ACC112 (cell line): ENCODE measurements at regions not wholly inside any gene's neighbourhood (a gene's known extent, or its start where the extent isn't known, plus 50 kb on each side); places are given as distances from the start of the nearest gene placed in this dataset.

Experiments
- H2AFZ ChIP-seq: fragments of 200-600 bp; sonication (generic); one replicate; pipeline ENCODE4 v1.6.0; 2017; ENCODE audit warnings: antibody characterized with exemption, low read length; ENCODE audit not compliant: unreplicated experiment
- H3K27ac ChIP-seq: fragments of 200-600 bp; sonication (generic); 2 replicates; pipeline ENCODE4 v1.5.1; 2014; ENCODE audit warnings: low read depth, mild to moderate bottlenecking, antibody characterized with exemption, low read length, moderate library complexity
- H3K27me3 ChIP-seq: fragments of 200-600 bp; sonication (generic); 2 replicates; pipeline ENCODE4 v1.6.1; 2014; ENCODE audit warnings: mild to moderate bottlenecking, antibody characterized with exemption, low read length, moderate library complexity, mixed read lengths; ENCODE audit not compliant: insufficient read depth
- H3K36me3 ChIP-seq: fragments of 200-600 bp; sonication (generic); 2 replicates; pipeline ENCODE4 v1.6.1; 2016; ENCODE audit warnings: mild to moderate bottlenecking, antibody characterized with exemption, low read length, moderate library complexity, mixed read lengths; ENCODE audit not compliant: insufficient read depth
- H3K4me1 ChIP-seq: fragments of 200-600 bp; sonication (generic); one replicate; pipeline ENCODE4 v1.6.1; 2016; ENCODE audit warnings: low read length, mixed read lengths; ENCODE audit not compliant: insufficient read depth, unreplicated experiment, control insufficient read depth
- H3K4me3 ChIP-seq: fragments of 200-600 bp; sonication (generic); 2 replicates; pipeline ENCODE4 v1.5.1; 2014; ENCODE audit warnings: mild to moderate bottlenecking, low read depth, low read length
- H3K79me2 ChIP-seq: fragments of 200-600 bp; sonication (generic); one replicate; pipeline ENCODE4 v1.6.0; 2016; ENCODE audit warnings: low read length; ENCODE audit not compliant: control insufficient read depth, unreplicated experiment, insufficient read depth

DNA sequence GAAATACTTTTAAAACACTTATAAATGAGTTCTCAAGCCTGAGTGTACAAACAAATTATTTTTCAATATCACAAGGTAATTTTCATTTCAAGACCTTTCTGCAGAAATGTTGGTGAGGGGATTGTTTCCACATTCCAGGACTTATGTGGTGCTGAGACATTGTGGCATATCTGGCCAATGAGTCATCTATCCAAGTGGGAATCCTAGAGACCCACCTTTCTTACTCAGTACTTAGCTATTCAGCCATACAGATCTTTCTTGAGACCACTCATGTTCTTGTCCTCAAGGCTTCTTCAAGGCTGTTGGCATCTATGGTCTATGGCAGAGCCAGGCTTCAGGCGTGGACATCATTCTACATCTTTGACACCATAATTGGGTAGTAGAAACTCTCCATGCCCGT is 225.4 kb downstream of the DKK1 start:
- H3K27ac ChIP-seq, result peak overlapping the region; percentile 57
- H2AFZ ChIP-seq, result peak overlapping the region; percentile 26

DNA sequence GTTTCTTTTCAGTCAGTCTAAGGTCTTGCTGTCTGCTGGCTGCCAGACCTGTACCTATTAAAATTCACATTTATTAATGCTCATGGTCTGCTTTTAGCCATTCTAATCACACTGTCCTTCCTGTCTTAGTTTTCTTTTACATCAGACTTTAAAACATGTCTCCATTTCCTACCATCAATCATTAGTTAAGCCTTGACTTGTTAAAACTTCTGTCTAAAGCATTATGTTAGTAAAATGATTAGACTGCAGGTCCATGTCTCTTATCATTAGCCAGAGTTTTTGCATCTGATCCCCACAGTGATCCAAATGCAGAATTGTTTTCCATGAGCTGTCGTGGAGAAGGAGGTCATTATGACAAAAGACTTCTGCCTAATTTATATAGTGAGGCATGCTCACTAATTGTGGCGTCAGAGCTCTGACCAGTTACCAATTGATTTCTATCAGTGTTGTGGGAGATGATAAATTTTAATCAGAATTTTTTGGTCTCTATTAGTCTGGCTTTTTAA is 226.5 kb downstream of the DKK1 start:
- Histone ChIP-seq H3K27ac (peak overlapping the region; percentile 57), H2AFZ (peak overlapping the region; percentile 58), H3K4me1 (peaks cover 48% of the 10 kb centered on the region), H3K27me3 (no peaks in the 10 kb centered on the region), H3K79me2 (no peaks in the 10 kb centered on the region), H3K4me3 (0 out of 2 replicates have a peak overlapping the region, but pooled peaks have one; percentile 7), H3K36me3 (no peaks in the 10 kb centered on the region)

More for the DNA sequence above, 225.4 kb downstream of the DKK1 start:
- no peaks in the 10 kb centered on the region for H3K36me3 ChIP-seq
- peaks cover 51% of the 10 kb centered on the region for H3K4me1 ChIP-seq
- peak overlapping the region; percentile 46; the same call in 1 of the 2 replicates for H3K4me3 ChIP-seq
- no peaks in the 10 kb centered on the region for H3K79me2 ChIP-seq
- H3K27me3 ChIP-seq, result no peaks in the 10 kb centered on the region

DNA sequence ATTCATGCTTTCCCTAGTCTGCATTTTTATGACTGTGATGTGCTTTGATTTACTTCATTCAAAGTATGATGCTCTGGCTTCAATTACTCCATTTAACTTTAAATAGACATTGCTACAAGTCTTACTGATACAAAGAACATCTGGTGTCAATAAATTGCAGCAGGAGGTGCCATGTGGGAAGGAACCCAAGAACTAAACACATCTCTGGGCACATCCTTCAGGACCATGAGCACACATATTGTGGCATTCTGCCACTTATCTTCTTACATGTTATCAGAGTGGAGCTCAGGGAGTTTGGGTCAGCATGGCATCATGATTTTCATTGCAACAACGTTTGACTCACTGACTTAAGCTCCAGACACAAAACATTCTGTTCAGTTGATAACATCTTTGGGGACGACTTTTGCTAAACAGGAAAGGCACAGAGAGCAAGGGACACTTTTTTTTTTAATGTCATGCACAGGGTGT is 227.0 kb downstream of the DKK1 start:
- H3K4me1 ChIP-seq, result peaks cover 47% of the 10 kb centered on the region
- no peaks in the 10 kb centered on the region for H3K27me3 ChIP-seq
- H3K79me2 ChIP-seq, result no peaks in the 10 kb centered on the region
- H3K4me3 ChIP-seq, result no peak overlapping the region; the same call in 1 of the 2 replicates
- no peaks in the 10 kb centered on the region for H3K36me3 ChIP-seq
- no peak overlapping the region for H2AFZ ChIP-seq
- peak overlapping the region; percentile 57 for H3K27ac ChIP-seq

DNA sequence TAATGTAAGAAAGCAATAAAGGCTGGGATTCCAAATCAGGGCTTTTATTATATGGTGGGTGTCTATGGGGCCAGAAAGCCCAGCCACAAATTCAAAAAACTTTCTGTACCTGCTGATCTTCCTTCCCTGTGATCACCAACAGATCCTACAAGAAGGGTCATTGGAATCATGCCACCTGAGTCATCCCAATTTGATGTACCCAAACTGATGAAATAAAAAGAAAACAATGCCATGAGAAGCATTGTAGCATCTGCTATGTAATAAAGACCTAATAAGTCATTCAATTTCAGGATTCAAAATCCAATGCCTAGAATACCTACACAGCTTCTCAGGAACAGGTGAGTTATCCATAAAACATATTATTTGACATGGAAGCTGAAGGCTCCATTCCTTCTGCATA is 228.8 kb downstream of the DKK1 start:
- no peaks in the 10 kb centered on the region for H3K27me3 ChIP-seq
- H3K36me3 ChIP-seq, result no peaks in the 10 kb centered on the region
- H2AFZ ChIP-seq, result no peak overlapping the region
- H3K4me1 ChIP-seq, result peaks cover 47% of the 10 kb centered on the region
- peak overlapping the region; percentile 57 for H3K27ac ChIP-seq
- no peak overlapping the region for H3K4me3 ChIP-seq
- no peaks in the 10 kb centered on the region for H3K79me2 ChIP-seq

DNA sequence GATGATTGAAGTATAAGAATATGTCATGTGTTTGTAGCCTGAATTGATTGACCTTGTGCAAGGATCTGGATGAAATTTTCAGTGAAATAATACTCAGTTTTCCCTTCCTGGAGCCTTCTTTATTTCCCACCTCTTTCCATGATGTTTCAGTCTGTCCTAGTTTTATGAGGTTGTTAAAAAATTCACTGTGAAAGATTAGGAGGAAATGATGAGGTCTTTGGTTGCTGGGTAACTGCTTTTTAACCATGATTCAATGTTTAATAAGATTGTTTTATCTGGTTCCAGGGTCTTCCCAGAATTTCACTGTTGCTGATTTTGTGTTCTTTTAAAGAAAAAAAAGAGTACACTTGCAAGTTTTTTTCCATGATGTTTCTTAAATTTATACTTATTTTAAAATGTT is 221.5 kb downstream of the MBL2 start:
- Histone ChIP-seq H3K27me3 (no peaks in the 10 kb centered on the region), H3K79me2 (no peaks in the 10 kb centered on the region), H3K27ac (no peak overlapping the region), H3K4me1 (no peaks in the 10 kb centered on the region), H2AFZ (no peak overlapping the region), H3K36me3 (no peaks in the 10 kb centered on the region), H3K4me3 (no peak overlapping the region)

DNA sequence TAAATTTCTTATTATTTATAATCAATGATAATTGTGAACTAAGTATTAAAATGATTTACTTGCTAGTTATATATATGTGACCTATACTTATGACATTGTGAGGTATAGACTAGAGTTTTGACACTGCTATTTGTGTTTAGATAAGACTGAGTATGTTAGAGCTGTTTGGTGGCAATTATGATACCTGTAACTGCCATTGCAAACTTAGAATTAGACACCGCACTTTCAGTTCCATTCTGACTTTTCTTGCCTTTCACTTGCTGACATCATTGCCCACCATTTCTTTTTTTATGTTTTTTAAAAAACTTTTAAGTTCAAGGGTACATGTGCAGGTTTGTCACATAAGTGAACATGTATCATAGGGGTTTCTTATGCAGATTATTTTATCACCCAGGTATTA is 214.5 kb downstream of the MBL2 start:
- H2AFZ ChIP-seq, result no peak overlapping the region
- no peaks in the 10 kb centered on the region for H3K4me1 ChIP-seq
- no peaks in the 10 kb centered on the region for H3K36me3 ChIP-seq
- H3K27me3 ChIP-seq, result no peaks in the 10 kb centered on the region
- no peak overlapping the region for H3K4me3 ChIP-seq
- H3K27ac ChIP-seq, result no peak overlapping the region
- H3K79me2 ChIP-seq, result no peaks in the 10 kb centered on the region

DNA sequence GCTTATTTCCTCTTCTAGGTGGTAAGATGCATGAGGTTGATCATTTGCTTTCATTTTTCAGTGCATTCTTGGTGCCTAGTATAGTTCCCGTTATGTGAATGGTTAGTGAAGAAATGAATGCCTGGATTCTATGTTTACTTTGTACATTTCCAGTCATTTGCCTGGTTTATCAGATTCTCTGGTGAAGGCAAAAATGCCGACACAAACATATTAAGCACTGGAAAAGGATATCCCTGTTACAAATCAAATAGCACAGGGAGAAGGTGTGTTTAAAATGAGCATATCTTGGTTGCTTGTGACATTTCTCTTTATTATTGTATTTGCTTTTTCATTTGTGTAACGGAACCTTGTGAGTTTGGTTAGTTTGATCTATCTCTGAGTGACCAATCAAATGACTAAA is 211.3 kb downstream of the MBL2 start:
- Histone ChIP-seq H3K4me1 (peaks cover 22% of the 10 kb centered on the region), H2AFZ (no peak overlapping the region), H3K27ac (no peak overlapping the region), H3K27me3 (no peaks in the 10 kb centered on the region), H3K36me3 (no peaks in the 10 kb centered on the region), H3K79me2 (no peaks in the 10 kb centered on the region), H3K4me3 (no peak overlapping the region)

DNA sequence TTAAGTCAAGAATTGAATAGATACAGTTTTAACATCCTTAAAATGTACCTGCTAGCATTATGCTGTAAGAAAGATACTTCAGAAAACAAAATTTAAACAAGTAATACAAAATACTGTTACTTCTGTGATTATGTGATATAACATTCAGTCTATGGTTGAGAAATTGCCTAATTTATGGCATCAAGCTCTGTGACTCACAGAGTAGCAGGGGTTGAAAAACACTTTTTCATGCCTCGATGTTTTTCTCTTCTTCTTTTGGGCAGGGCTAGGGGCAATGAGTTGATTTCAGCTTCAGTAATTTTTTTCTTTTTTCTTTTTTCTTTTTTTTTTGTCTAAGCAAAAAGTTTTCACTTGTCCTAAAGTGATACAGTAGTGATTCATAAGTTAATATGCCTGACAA is 209.2 kb downstream of the MBL2 start:
- no peaks in the 10 kb centered on the region for H3K79me2 ChIP-seq
- H3K27ac ChIP-seq, result peak overlapping the region; percentile 22; the same call in 1 of the 2 replicates
- peaks cover 32% of the 10 kb centered on the region for H3K4me1 ChIP-seq
- no peak overlapping the region for H2AFZ ChIP-seq
- H3K36me3 ChIP-seq, result no peaks in the 10 kb centered on the region
- no peak overlapping the region for H3K4me3 ChIP-seq
- no peaks in the 10 kb centered on the region for H3K27me3 ChIP-seq

DNA sequence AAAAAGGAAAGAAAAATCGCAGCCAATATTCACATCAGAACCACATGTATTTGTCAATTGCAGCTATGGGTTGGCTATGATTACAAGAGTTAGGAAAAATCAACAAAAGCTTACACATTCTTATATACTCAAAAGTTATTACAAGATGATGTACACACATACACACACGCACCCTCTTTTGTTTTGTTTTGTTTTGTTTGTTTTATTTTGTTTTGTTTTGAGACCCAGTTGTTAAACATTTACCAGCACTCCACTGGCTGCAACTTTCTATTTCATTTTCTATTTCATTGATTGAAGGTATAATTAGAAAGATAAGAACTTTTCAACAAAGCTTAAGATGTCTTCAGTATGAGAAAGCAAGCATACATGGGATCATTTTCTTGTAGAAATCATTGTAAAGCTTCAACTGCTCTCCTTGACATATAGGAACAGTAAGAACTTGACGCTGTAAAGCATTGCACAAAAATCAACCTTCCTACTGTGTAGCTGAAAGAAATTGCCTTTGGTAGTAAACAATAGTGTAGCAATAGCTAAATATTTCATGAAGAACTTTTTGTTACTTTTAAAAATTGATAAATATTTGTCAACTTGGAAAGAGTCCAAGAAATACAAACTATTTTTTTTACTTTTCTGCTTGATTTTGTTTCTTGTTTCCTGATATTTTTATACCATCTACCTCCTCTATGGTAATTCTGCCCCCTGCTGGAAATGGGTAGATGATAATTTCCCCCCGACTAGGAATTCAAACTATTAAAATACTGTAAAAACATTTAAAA is 205.9 kb downstream of the MBL2 start:
- Histone ChIP-seq H3K4me3 (peak overlapping the region; percentile 49), H3K79me2 (no peaks in the 10 kb centered on the region), H3K4me1 (peaks cover 48% of the 10 kb centered on the region), H2AFZ (peak overlapping the region; percentile 77), H3K36me3 (no peaks in the 10 kb centered on the region), H3K27ac (peak overlapping the region; percentile 52), H3K27me3 (no peaks in the 10 kb centered on the region)

DNA sequence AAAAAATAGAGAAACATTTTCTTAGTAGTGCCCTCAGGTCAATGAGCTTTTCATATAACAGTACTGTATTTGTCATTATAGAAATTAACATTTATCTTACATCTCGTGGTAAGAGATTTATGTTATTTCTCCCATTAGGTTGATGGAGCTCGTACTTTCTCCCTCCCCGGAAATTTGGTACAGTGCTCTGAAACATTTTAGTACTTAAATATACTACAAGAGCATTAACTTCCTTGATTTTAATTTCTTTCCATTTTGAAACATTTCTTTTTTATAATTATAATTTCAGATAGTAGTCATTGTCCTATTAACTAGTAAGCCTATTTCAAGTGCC is 205.4 kb downstream of the MBL2 start:
- no peaks in the 10 kb centered on the region for H3K36me3 ChIP-seq
- H3K79me2 ChIP-seq, result no peaks in the 10 kb centered on the region
- H3K4me3 ChIP-seq, result no peak overlapping the region
- peaks cover 48% of the 10 kb centered on the region for H3K4me1 ChIP-seq
- no peaks in the 10 kb centered on the region for H3K27me3 ChIP-seq
- no peak overlapping the region for H3K27ac ChIP-seq
- H2AFZ ChIP-seq, result no peak overlapping the region

DNA sequence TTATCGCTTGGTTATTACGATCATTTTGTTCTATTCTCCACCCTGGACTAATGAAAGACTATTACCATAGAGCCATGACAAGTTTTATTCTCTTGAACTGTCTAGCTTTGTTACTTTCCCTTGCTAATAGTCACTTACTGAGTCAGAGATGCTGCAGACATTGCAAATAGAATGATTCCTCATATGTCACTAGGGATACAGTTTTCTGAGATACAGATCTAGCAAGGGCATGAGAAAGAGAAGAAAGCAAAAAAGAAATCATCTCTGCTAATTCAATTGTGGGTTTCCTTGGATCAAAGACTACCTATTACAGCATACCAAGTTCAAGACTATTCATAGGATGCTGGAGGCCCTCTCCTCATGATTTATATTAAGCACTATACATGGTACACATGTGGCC is 204.3 kb downstream of the MBL2 start:
- Histone ChIP-seq H3K27ac (no peak overlapping the region), H3K4me1 (peaks cover 48% of the 10 kb centered on the region), H3K27me3 (no peaks in the 10 kb centered on the region), H2AFZ (no peak overlapping the region), H3K36me3 (no peaks in the 10 kb centered on the region), H3K79me2 (no peaks in the 10 kb centered on the region), H3K4me3 (no peak overlapping the region)
